ENCODE measurements at regions not wholly inside any gene's neighbourhood (a gene's known extent, or its start where the extent isn't known, plus 50 kb on each side); places are given as distances from the start of the nearest gene placed in this dataset.

- H3K79me1 ChIP-seq (ENCODE audit: low read depth, low read length): no peaks in the 10 kb centered on the region
- CTCF ChIA-PET (ENCODE audit: partially characterized antibody): no interaction called here
Measured at GRCh38 chr16:72644911-72645310, 403.0 kb downstream of the ZFHX3 start.

More at GRCh38 chr16:72644911-72645310, 403.0 kb downstream of the ZFHX3 start:
- no peak overlapping the region for H3K56ac ChIP-seq (replicated peaks; ENCODE audit: insufficient read length, low read depth, low read length)
- H3K4me2 ChIP-seq (ENCODE audit: insufficient read depth in 1 of 2, low read depth in 2 of 2, low read length in 2 of 2): no peak overlapping the region
- no peaks in the 10 kb centered on the region for H3K36me3 ChIP-seq (ENCODE audit: control insufficient read depth in 2 of 4, insufficient read depth in 4 of 4, low read length in 3 of 4)
- no peak overlapping the region for H3K18ac ChIP-seq (ENCODE audit: extremely low read depth, low read length)
- no peak overlapping the region for H4K91ac ChIP-seq (replicated peaks; ENCODE audit: insufficient read length, low read length)
- DNase-seq (ENCODE audit: low read depth in 1 of 2, low spot score in 2 of 2): no peak
- no peak overlapping the region for H3K9ac ChIP-seq (replicated peaks in 1 of 4; ENCODE audit: extremely low read depth in 1 of 4, low read depth in 3 of 4, low read length in 3 of 4)
- H4K20me1 ChIP-seq (replicated peaks in 1 of 2; ENCODE audit: control insufficient read depth in 1 of 2, insufficient read depth in 2 of 2, low read length in 2 of 2): no peaks in the 10 kb centered on the region
- H3K27ac ChIP-seq (ENCODE audit: low read depth, low read length): no peak overlapping the region
- POLR2A ChIA-PET (ENCODE audit: partially characterized antibody): no interaction called here
- no peaks in the 10 kb centered on the region for H3K27me3 ChIP-seq (replicated peaks in 1 of 4; ENCODE audit: control insufficient read depth in 3 of 4, extremely low read depth in 1 of 4, insufficient read depth in 3 of 4, low read length in 3 of 4)
- H2AK5ac ChIP-seq (ENCODE audit: low read depth, low read length): no peak overlapping the region
- H4K8ac ChIP-seq (ENCODE audit: extremely low read depth, insufficient read depth, low read length): no peak overlapping the region
- H2BK20ac ChIP-seq (ENCODE audit: low read length): no peak overlapping the region
- no peak overlapping the region for H2BK5ac ChIP-seq (ENCODE audit: low read depth, low read length)
- H3K4me1 ChIP-seq (replicated peaks in 1 of 4; ENCODE audit: control insufficient read depth in 3 of 4, insufficient read depth in 4 of 4, low read length in 3 of 4): peaks cover 0 to 3% (median 0%) of the 10 kb centered on the region in 4 experiments; a peak in 2 of 7 replicates
- no peak overlapping the region for H3K4me3 ChIP-seq (ENCODE audit: extremely low read depth in 1 of 4, insufficient read depth in 2 of 4, low read depth in 3 of 4, low read length in 4 of 4)
- H3K23ac ChIP-seq (ENCODE audit: insufficient read length): no peak overlapping the region
- no peak for FAIRE-seq
- H3K23me2 ChIP-seq (ENCODE audit: low read depth, low read length): no peaks in the 10 kb centered on the region
- H3K14ac ChIP-seq (ENCODE audit: insufficient read length): no peak overlapping the region
- H3K9me3 ChIP-seq (ENCODE audit: insufficient read depth in 2 of 2, low read depth in 1 of 2, low read length in 1 of 2): peaks cover 0 to 2% of the 10 kb centered on the region in 2 experiments; a peak in 1 of 4 replicates
- H3K4ac ChIP-seq (replicated peaks; ENCODE audit: insufficient read length, low read depth, low read length): no peak overlapping the region
- no peak overlapping the region for H2AFZ ChIP-seq (ENCODE audit: low read length)
- no peak overlapping the region for H2BK15ac ChIP-seq (ENCODE audit: low read length)
- TF ChIP-seq POU5F1 (IDR thresholded peaks at IDR 0.05; ENCODE audit: low read depth, low read length) (no peak), ASH2L (IDR thresholded peaks at IDR 0.05; ENCODE audit: low read length) (no peak), TAF7 (optimal IDR thresholded peaks at IDR 0.05; ENCODE audit: borderline replicate concordance, low read depth, low read length) (no peak), TAF1 (IDR thresholded peaks at IDR 0.05; ENCODE audit: low read depth, low read length) (no peak)
- peaks cover 0 to 23% of the 10 kb centered on the region in 2 experiments; a peak in 2 of 4 replicates for H3K79me2 ChIP-seq (ENCODE audit: control insufficient read depth in 1 of 2, insufficient read depth in 2 of 2, low read length in 2 of 2)
- no peak overlapping the region for H2BK120ac ChIP-seq (replicated peaks; ENCODE audit: low read depth, low read length)
- H2BK12ac ChIP-seq (ENCODE audit: low read depth, low read length): no peak overlapping the region
- H4K5ac ChIP-seq (ENCODE audit: insufficient read length, low read depth, low read length): no peak overlapping the region
